Lower leg skin (tissue), 4 donors: ENCODE measurements at regions not wholly inside any gene's neighbourhood (a gene's known extent, or its start where the extent isn't known, plus 50 kb on each side); places are given as distances from the start of the nearest gene placed in this dataset.

Source experiments
- DNase-seq, 2 donors: peaks; one replicate each; pipeline ENCODE4 v3.0.0-alpha.2; 2019; ENCODE audit warnings: low spot score in 2 of 2
- H3K4me3 ChIP-seq: fragments of 200-600 bp; sonication (generic); 2 replicates; pipeline ENCODE4 v1.5.1; 2017; ENCODE audit warnings: mild to moderate bottlenecking, low read depth; ENCODE audit not compliant: poor library complexity, severe bottlenecking
- CTCF ChIP-seq, 3 donors: fragments of 450-650 bp; IDR thresholded peaks; one replicate each; pipeline ENCODE4 v1.5.1; 2016; ENCODE audit warnings: antibody characterized with exemption in 3 of 3, mild to moderate bottlenecking in 3 of 3, moderate library complexity in 2 of 3
- POLR2A ChIP-seq, 2 donors: fragments of 450-650 bp; IDR thresholded peaks; one replicate each; pipeline ENCODE4 v1.6.1; 2016 to 2017; ENCODE audit warnings: antibody characterized with exemption in 2 of 2, mild to moderate bottlenecking in 1 of 2, moderate library complexity in 1 of 2
- WGBS, 2 donors: methylation state at CpG; one replicate each; pipeline ENCODE4 v1.1.5; 2018; 5-methylcytosine and 5-hydroxymethylcytosine counted together
- intact Hi-C: fragments of 100-400 bp; cut with DNase I; formaldehyde crosslinking; loops from one replicate; pipeline ENCODE4 v1.15.0; 2023; ENCODE audit warnings: low total_unique reads

- no peak overlapping the region for H3K4me3 ChIP-seq
- 70 to 74% methylated on average over 2 of the region's 2 CpGs for WGBS, 2 donors
- intact Hi-C loops = no loop called here
- no peak for DNase-seq
- TF ChIP-seq POLR2A (IDR thresholded peaks at IDR 0.05) = no peak
- no peak for TF ChIP-seq CTCF (IDR thresholded peaks at IDR 0.05)
Measured at GRCh38 chr5:92863666-92864065, 717.4 kb downstream of the NR2F1-AS1 start.

GRCh38 chr5:92861531-92862285 lies 719.3 kb downstream of the NR2F1-AS1 start:
- TF ChIP-seq CTCF (IDR thresholded peaks at IDR 0.05) = no peak
- no peak for TF ChIP-seq POLR2A (IDR thresholded peaks at IDR 0.05)
- WGBS, 2 donors = 60 to 67% methylated on average over 3 of the region's 3 CpGs
- intact Hi-C loops = loop anchor here (2.0 kb wide), 1 partner anchor 59 kb away; no protein-coding TSS in a partner anchor

GRCh38 chr5:92860061-92860460 lies 721.0 kb downstream of the NR2F1-AS1 start:
- no peak overlapping the region for H3K4me3 ChIP-seq
- 60 to 72% methylated on average over 2 of the region's 2 CpGs for WGBS, 2 donors
- DNase-seq = no peak
- intact Hi-C loops = loop anchor here (2.0 kb wide), 1 partner anchor 61 kb away; no protein-coding TSS in a partner anchor
- no peak for TF ChIP-seq POLR2A (IDR thresholded peaks at IDR 0.05)
- no peak for TF ChIP-seq CTCF (IDR thresholded peaks at IDR 0.05)

More at GRCh38 chr5:92861531-92862285, 719.3 kb downstream of the NR2F1-AS1 start:
- H3K4me3 ChIP-seq = no peak overlapping the region
- no peak for DNase-seq

GRCh38 chr5:92852219-92852618 lies 728.8 kb downstream of the NR2F1-AS1 start:
- no peak for TF ChIP-seq CTCF (IDR thresholded peaks at IDR 0.05)
- no peak for TF ChIP-seq POLR2A (IDR thresholded peaks at IDR 0.05)
- 61 to 68% methylated on average over 4 of the region's 4 CpGs for WGBS, 2 donors
- no peak for DNase-seq
- intact Hi-C loops = no loop called here
- no peak overlapping the region for H3K4me3 ChIP-seq

GRCh38 chr5:92850886-92851285 lies 730.1 kb downstream of the NR2F1-AS1 start:
- no peak for DNase-seq
- TF ChIP-seq POLR2A (IDR thresholded peaks at IDR 0.05) (no peak), CTCF (IDR thresholded peaks at IDR 0.05) (no peak)
- intact Hi-C loops = no loop called here
- H3K4me3 ChIP-seq = no peak overlapping the region
- 64 to 66% methylated on average over 2 of the region's 2 CpGs for WGBS, 2 donors

- intact Hi-C loops = no loop called here
- TF ChIP-seq POLR2A (IDR thresholded peaks at IDR 0.05) (no peak), CTCF (IDR thresholded peaks at IDR 0.05) (no peak)
- no peak for DNase-seq
- no peak overlapping the region for H3K4me3 ChIP-seq
Measured at GRCh38 chr5:92849756-92850155, 731.3 kb downstream of the NR2F1-AS1 start.
